ENCODE measurements at regions not wholly inside any gene's neighbourhood (a gene's known extent, or its start where the extent isn't known, plus 50 kb on each side); places are given as distances from the start of the nearest gene placed in this dataset.

DNA sequence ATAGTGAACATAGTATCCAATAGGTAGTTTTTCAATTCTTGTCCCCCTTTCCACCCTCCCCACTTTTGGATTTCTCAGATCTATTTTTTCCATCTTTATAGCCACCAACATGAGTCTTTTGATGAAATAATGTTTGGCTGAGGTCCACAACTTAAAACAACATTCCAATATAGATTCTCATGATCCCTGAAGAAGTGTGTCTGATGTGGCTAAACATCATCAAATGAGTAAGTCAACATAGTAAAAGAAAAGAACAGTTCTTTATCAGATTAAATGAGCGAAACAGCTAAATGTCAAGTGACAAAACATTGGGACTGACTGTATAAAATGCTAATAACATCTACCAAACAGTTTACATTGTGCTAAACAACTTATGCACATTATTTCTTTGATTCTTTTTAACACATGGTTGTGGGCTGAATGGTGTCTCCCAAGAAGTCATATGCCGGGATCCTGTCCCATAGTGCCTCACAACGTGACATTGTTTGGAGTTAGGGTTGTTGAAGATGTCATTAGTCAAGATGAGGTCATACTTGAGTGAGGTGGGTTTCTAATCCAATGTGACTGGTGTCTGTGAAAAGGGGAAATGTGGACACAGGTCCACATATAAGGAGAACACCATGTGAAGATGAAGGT, 453.6 kb downstream of the LTN1 start:
- no peaks in the 10 kb centered on the region for H3K9me3 ChIP-seq
- TF ChIP-seq, protein P1, sequence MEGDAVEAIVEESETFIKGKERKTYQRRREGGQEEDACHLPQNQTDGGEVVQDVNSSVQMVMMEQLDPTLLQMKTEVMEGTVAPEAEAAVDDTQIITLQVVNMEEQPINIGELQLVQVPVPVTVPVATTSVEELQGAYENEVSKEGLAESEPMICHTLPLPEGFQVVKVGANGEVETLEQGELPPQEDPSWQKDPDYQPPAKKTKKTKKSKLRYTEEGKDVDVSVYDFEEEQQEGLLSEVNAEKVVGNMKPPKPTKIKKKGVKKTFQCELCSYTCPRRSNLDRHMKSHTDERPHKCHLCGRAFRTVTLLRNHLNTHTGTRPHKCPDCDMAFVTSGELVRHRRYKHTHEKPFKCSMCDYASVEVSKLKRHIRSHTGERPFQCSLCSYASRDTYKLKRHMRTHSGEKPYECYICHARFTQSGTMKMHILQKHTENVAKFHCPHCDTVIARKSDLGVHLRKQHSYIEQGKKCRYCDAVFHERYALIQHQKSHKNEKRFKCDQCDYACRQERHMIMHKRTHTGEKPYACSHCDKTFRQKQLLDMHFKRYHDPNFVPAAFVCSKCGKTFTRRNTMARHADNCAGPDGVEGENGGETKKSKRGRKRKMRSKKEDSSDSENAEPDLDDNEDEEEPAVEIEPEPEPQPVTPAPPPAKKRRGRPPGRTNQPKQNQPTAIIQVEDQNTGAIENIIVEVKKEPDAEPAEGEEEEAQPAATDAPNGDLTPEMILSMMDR (IDR thresholded peaks at IDR 0.05), result no peak
- intact Hi-C loops (cut with DNase I, micrococcal nuclease), result no loop called here
- DNase-seq (no peak), ATAC-seq (no peak)
- no peaks in the 10 kb centered on the region for H3K36me3 ChIP-seq (ENCODE audit: low read depth)
- no peak overlapping the region for H3K4me3 ChIP-seq
- H3K4me1 ChIP-seq (ENCODE audit: low read depth), result no peaks in the 10 kb centered on the region

DNA sequence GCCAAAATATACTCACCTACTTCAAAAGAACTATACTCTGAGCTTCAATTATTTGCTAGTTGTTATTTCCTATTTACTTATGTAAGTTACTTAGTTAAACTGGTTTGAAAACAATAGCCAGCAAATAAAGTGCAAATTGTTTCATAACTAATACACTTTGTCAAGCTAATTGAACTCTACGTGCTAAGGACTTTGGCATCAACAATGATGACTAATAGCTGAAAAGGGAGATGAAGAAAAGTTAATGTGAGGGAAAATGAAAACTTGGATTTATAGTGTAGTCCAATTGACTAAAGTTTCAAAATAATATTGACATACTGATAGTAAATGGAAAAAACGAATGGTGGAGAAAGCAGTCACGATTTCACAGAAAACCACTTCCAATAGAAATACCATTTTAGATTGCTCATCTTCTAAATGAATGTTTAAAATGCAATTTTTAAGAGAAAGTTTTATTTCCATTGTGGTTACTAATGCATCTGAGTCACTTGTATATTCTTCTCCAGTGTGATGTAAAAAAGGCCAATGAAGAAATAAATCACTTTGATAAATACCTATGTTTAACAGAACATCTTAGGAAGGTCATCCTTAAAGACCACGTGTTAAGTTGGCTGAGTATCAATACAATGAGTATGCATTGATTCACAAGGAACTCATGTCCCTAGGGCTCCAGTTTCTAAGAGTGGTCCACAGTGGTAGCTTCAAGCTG, 455.2 kb downstream of the LTN1 start:
- Histone ChIP-seq H3K36me3 (ENCODE audit: low read depth) (no peaks in the 10 kb centered on the region), H3K4me3 (no peak overlapping the region), H3K4me1 (ENCODE audit: low read depth) (no peaks in the 10 kb centered on the region), H3K9me3 (no peaks in the 10 kb centered on the region)
- TF ChIP-seq, protein P1 (IDR thresholded peaks at IDR 0.05), result no peak
- ATAC-seq, result no peak
- no peak for DNase-seq
- intact Hi-C loops (cut with DNase I, micrococcal nuclease), result no loop called here

DNA sequence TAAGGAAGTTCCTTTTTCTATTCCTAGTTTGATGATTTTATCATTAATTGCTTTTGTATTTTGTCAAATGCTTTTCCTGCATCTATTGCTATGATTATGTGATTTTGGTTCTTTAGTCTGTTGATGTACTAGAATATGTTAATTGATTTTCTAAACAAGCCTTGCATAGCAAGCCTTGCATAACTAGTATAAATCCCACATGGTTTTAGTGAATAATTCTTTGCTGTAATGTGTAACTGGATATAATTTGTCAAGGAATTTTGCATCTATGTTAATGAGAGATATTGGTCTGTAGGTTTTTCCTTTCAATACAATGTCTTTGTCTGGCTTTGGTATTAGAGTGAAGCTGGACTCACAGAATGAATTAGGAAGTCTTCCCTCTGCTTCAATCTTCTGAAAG, 460.2 kb downstream of the LTN1 start:
- H3K4me1 ChIP-seq (ENCODE audit: low read depth), result no peaks in the 10 kb centered on the region
- DNase-seq, result no peak
- TF ChIP-seq, protein P1 (IDR thresholded peaks at IDR 0.05), result no peak
- intact Hi-C loops (cut with DNase I, micrococcal nuclease), result no loop called here
- no peak overlapping the region for H3K4me3 ChIP-seq
- H3K36me3 ChIP-seq (ENCODE audit: low read depth), result no peaks in the 10 kb centered on the region
- ATAC-seq, result no peak
- H3K9me3 ChIP-seq, result no peaks in the 10 kb centered on the region

DNA sequence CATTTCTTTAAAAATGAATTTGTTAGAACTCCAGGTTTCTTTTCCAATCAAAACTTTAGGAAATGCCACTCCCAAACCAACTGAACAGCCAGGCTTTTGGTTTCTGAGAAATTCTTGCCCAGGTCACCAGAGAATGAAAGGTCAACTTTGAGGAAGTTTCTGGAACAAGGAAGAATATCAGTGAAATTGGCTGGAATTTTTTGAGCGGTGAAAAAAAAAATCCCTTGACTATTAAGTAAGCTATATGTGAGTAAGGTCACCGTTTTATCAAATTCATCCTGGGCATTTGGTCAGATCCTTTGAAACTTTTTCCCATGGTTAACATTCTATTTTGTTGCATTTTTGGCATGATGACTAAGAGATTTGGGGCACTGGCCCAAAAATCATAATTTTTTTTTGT, 469.3 kb downstream of the LTN1 start:
- no peak for DNase-seq
- Histone ChIP-seq H3K4me3 (no peak overlapping the region), H3K9me3 (no peaks in the 10 kb centered on the region), H3K36me3 (ENCODE audit: low read depth) (no peaks in the 10 kb centered on the region), H3K4me1 (ENCODE audit: low read depth) (no peaks in the 10 kb centered on the region)
- TF ChIP-seq, protein P1 (IDR thresholded peaks at IDR 0.05), result no peak
- intact Hi-C loops (cut with DNase I, micrococcal nuclease), result loop anchor here in 1 of 2 donors (10.0 kb wide), 1 partner anchor 211 kb away; no protein-coding TSS in a partner anchor
- no peak for ATAC-seq

DNA sequence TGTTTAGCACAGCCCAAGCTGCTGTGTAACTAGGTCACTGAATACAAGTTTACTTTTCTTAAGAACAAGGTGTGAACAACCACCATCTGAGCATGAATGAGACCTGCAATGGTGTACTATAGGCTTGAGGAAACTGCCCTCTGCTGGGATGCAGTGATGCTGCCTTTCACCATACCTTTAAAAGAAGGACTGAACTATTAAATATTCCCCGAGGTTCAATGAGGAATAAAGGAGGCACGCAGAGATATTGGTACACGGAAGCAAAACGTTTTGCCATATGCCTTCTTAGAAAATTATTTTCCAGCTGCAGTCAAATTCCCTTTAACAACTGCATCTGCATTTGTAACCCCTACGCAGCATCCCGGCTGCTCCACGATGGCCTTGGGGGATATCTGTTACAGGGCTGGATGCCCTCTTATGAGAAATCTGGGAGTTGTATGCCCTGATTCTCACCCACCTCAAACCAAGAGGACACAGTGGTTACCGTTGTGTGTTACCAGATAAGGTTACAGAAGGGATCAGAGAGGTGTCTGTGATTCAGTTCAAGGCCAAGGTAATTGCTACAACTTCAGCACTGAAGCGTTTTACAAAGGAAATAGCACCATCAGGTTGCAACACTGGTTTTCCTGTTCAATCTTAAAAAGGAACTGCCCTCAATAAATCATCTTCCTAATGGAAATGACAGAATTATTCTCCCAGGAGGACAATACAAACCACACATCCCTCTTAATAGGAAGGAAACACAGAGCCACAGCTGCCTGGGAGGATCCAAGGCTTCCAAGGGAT, 470.5 kb downstream of the LTN1 start:
- peak in 1 of 3 donors; percentile 13 for DNase-seq
- intact Hi-C loops (cut with DNase I, micrococcal nuclease), result loop anchor here in 1 of 2 donors (10.0 kb wide), 1 partner anchor 213 kb away; no protein-coding TSS in a partner anchor

More for the DNA sequence above, 470.5 kb downstream of the LTN1 start:
- TF ChIP-seq, protein P1 (IDR thresholded peaks at IDR 0.05), result no peak
- no peaks in the 10 kb centered on the region for H3K9me3 ChIP-seq
- H3K4me1 ChIP-seq (ENCODE audit: low read depth), result no peaks in the 10 kb centered on the region
- no peaks in the 10 kb centered on the region for H3K36me3 ChIP-seq (ENCODE audit: low read depth)
- H3K4me3 ChIP-seq, result no peak overlapping the region
- ATAC-seq, result no peak
